BE2C (cell line): ENCODE measurements at regions not wholly inside any gene's neighbourhood (a gene's known extent, or its start where the extent isn't known, plus 50 kb on each side); places are given as distances from the start of the nearest gene placed in this dataset.
A peak's percentile ranks its signal among the peaks of the same experiment; 100 is the strongest.
"Not testable (repeated sequence)": the region's sequence is repeated elsewhere in the genome, so short reads cannot be mapped to it uniquely, and the experiment has no call there.

Experiments
- DNase-seq: peaks from one replicate; pipeline ENCODE4 v3.0.0-alpha.2; 2020
- H3K27me3 ChIP-seq: fragments of 250-450 bp; sonication (Bioruptor Pico); 2 replicates; pipeline ENCODE4 v1.5.1; 2020; ENCODE audit warnings: mild to moderate bottlenecking
- H3K36me3 ChIP-seq: fragments of 250-450 bp; sonication (Bioruptor Pico); 2 replicates; pipeline ENCODE4 v1.5.1; 2020; ENCODE audit warnings: mild to moderate bottlenecking
- H3K4me1 ChIP-seq: fragments of 250-450 bp; sonication (Bioruptor Pico); 2 replicates; pipeline ENCODE4 v1.5.1; 2020
- H3K4me3 ChIP-seq: 2 replicates; pipeline ENCODE4 v1.5.1; 2011; ENCODE audit warnings: low read depth, low read length
- H3K9me3 ChIP-seq: fragments of 250-450 bp; sonication (Bioruptor Pico); 2 replicates; pipeline ENCODE4 v1.5.1; 2020
- CTCF ChIP-seq: IDR thresholded peaks from 2 replicates; pipeline ENCODE4 v1.5.1; 2012; ENCODE audit warnings: mild to moderate bottlenecking, low read depth, low read length

DNA sequence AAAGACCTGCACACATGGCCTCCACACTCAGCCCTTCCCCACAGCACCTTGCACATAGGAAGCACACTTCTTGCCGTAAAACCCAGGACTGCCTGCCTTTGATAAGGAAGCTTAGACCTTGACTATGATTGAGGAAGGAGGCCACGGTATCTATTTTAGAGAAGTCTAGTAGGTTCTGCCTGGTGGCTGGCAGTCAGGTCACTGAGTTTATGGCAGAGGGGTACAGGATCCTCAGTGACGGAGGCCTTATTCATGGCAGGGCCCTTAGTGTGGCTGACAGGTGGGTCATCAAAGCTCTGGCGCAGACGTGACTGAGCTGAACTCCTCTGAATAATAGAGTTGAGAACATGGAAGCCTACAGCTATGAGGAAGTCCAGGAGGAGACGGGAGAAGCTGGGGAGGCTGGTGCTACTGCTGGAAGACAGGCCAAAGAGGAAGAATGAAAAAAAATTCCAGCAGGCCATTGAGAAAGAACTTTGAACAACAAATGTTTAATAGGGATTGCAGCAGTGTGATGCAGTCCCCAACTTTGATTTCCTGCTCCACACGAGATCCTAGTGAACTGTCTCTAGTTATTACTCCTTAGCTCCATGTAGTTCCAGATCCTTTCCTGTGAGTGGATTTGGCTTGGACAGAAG, 142.8 kb downstream of the BCL2L11 start:
- H3K36me3 ChIP-seq, H3K27me3 ChIP-seq, H3K4me3 ChIP-seq, DNase-seq, H3K4me1 ChIP-seq, H3K9me3 ChIP-seq: not testable (repeated sequence)

DNA sequence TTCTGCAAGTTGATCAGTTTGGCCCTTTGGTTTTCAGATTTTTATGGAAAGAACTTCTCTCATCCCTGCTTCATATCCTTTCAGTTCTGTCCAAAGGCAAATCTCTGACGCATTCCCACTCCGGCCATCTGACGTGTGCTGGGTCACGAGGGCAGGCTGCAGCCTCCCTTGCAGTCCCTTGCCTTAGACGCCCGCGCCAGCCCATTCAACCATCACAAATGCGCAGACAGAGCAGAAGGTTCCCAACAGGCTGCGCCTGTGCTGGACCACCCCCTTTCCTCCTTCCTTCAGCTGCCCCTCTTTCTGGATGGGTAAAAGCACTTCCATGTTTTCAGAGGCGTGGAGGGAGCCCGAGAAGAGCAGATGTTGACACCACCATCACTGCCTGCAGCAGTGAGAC, 144.2 kb downstream of the BCL2L11 start:
- not testable (repeated sequence) for H3K9me3 ChIP-seq, H3K36me3 ChIP-seq, H3K4me1 ChIP-seq, H3K27me3 ChIP-seq, H3K4me3 ChIP-seq, DNase-seq

DNA sequence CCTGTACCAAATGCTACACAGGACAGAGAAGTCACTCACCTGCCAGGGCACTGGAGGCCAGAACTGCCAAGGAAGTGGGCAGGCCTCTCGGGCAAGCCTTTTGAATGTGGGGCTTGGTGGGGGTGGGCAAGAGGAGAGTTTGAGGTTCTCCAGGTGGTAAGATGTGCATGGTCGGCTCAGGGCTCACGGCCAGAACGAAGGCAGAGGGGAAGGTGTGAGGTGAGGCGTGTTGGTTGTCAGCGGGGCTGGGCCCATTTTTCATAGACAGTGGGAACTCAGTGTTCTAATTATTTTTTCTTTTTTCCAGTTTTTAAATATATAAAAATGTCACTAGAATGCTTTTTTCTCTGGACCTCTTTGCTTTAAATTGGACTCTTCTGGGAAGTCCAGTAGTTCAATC, 145.8 kb downstream of the BCL2L11 start:
- not testable (repeated sequence) for H3K9me3 ChIP-seq, H3K36me3 ChIP-seq, H3K27me3 ChIP-seq, H3K4me1 ChIP-seq, H3K4me3 ChIP-seq, DNase-seq

DNA sequence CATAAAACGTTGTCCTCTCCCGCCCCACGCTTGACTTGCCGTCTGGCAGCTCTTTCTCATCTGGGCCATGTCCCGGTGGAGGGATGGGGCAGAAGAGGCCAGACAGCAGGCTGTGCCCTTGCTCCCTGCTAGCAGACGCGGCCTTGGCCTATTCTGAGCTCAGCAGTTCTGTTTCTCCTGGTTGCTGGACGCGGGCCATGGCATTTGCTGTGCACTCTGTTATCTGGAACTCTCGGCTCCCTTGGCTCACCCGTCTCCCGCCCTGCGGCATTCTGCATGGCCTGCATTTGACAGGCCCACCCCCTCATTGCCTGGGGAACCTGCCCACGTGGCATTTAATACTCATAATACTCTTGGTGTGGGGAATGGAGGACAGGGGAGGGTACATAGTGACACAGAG, 146.3 kb downstream of the BCL2L11 start:
- H3K4me3 ChIP-seq, H3K9me3 ChIP-seq, H3K4me1 ChIP-seq, H3K27me3 ChIP-seq, H3K36me3 ChIP-seq: not testable (repeated sequence)
- TF ChIP-seq CTCF: peak; percentile 15; the same call in 1 of the 2 replicates
- DNase-seq: peak; percentile 82

- not testable (repeated sequence) for H3K4me3 ChIP-seq, H3K9me3 ChIP-seq, DNase-seq, H3K27me3 ChIP-seq, H3K4me1 ChIP-seq, H3K36me3 ChIP-seq
Observed at GRCh38 chr2:111269761-111270323, 149.1 kb downstream of the BCL2L11 start.

- H3K9me3 ChIP-seq, H3K36me3 ChIP-seq, H3K4me3 ChIP-seq, H3K4me1 ChIP-seq, DNase-seq, H3K27me3 ChIP-seq: not testable (repeated sequence)
Observed at GRCh38 chr2:111270569-111270968, 149.9 kb downstream of the BCL2L11 start.

DNA sequence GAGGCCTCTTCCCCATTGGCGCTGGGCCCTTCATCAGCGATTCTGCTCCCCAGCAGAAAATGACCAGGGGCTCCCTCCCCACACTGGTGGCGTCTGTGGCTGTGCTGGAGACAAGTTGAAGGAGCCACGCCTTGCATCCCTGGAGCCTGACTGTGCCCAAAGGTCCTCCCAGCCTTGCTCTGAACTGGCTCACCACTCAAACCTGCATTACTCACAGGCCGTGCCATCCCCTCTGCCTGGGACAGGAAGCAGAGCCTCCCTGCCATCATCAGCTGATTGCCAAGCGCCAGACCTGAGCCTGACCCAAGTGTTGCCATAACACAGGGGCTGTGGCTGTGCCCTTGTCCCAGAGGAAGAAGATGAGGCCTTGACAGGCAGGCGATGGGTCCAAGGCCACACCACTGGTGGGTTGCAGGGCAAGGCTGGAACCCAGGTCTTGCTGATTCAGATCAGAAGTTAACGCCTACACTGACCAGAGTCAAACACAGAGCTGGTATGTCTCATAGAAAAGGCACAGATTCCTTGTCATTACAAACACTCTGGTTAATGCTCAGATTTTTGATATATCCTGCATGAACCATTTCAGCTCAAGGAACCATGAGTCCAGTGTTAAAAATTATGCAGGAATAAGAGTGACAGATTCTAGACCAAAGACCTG, 151.1 kb downstream of the BCL2L11 start:
- not testable (repeated sequence) for H3K4me3 ChIP-seq, H3K27me3 ChIP-seq, H3K9me3 ChIP-seq, H3K36me3 ChIP-seq, H3K4me1 ChIP-seq, DNase-seq

DNA sequence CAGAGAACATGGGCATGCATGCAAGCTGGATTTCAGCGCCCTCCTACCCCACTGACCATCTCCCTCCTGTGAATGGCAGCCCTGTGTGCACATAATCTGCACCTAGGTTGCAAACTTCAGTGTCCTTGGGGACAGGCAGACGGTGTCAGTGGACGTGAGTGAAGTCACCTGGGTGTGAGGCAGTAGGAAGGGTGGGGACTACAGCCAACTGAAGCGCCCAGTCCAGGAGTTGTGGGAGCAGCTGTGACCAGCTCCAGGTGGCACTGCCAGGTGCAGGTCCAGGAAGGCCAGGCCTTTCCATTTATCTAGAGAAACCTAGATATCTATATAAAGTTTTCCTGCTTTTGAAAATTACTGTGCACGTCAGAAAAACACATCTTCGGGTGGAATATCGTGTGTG, 152.3 kb downstream of the BCL2L11 start:
- not testable (repeated sequence) for H3K9me3 ChIP-seq, H3K4me1 ChIP-seq, H3K27me3 ChIP-seq, H3K4me3 ChIP-seq, H3K36me3 ChIP-seq, DNase-seq

DNA sequence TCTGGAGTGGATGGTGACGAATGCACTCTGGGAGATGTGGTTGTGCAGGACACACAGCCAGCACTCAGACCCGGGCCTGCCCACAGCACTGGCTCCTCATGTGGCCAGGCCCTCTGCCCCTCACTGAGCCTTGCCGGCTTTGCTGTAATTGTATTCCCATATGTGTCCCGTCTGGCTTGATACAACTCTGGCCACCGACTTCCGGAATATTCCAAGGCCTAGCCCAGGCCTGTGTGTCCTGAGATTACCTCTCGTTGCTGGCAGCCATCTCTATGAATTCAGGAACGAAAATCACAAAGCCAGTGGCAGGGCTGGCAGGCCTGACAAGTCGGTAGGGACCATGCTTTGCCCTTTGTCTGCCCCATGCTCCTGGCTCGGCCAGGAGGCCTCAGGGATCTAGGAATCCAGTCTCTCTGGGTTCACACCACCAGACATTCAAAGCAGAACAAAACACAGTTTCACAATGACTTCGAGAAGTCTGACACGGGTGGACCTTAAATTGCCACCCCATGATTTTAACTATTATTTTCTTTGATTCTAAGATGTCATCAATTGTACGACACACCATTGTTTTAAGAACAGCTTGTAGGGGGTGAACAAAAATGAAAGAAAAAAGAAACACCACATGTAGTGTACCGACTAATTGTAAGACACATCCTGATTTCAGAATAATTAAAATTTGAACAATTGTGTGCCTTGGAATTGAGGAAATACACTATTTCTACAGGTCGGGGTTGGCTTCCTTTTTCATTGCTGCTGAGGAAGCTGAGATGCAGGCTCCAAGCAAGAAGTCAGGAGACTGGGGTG, 154.5 kb downstream of the BCL2L11 start:
- DNase-seq, H3K4me1 ChIP-seq, H3K36me3 ChIP-seq, H3K27me3 ChIP-seq, H3K4me3 ChIP-seq, H3K9me3 ChIP-seq: not testable (repeated sequence)

DNA sequence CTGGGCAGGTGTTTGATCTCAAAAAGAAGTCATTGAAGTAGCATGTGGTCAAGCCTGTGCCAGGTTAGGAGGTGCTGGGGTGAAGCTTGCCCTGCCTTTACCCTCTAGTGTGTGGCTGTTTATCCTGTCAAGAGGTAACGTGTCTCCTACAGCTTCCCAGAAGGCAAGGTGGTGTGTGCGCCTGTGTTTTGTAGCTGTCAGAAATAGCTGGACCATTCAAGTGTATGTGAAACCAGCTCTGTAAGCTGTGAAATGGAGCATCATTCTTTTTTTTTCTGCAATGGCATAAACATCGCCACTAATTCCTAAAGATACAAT, 155.1 kb downstream of the BCL2L11 start:
- not testable (repeated sequence) for H3K9me3 ChIP-seq, H3K4me3 ChIP-seq, DNase-seq

GRCh38 chr2:111278133-111278532, 157.4 kb downstream of the BCL2L11 start:
- H3K9me3 ChIP-seq, H3K27me3 ChIP-seq, H3K4me1 ChIP-seq, DNase-seq, H3K36me3 ChIP-seq, H3K4me3 ChIP-seq: not testable (repeated sequence)

More for the DNA sequence above, 155.1 kb downstream of the BCL2L11 start:
- H3K36me3 ChIP-seq, H3K27me3 ChIP-seq, H3K4me1 ChIP-seq: not testable (repeated sequence)

GRCh38 chr2:111280709-111281286, 160.1 kb downstream of the BCL2L11 start:
- H3K4me1 ChIP-seq, H3K9me3 ChIP-seq, H3K27me3 ChIP-seq, DNase-seq, H3K4me3 ChIP-seq, H3K36me3 ChIP-seq: not testable (repeated sequence)

DNA sequence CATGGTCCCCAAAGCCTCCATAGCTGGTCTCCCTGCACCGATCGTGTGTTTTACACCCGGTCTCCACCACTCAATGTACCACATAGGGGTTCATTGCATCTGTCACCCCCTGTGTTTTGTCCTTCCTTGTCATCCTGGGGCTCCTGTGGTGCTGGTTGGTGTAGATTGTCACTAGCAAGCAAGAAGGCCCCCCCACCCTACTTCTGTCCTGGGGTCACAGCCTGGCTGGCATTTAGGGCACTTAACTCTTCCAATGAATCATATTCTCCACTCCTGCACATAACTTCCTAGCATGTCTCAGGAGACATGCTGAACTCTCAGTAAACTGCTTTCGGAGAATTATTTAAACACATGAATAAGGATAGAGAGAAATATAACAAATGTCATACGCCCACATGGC, 161.4 kb downstream of the BCL2L11 start:
- H3K4me3 ChIP-seq, H3K36me3 ChIP-seq, H3K4me1 ChIP-seq, H3K9me3 ChIP-seq, DNase-seq, H3K27me3 ChIP-seq: not testable (repeated sequence)

GRCh38 chr2:111287646-111288568, 167.2 kb downstream of the BCL2L11 start:
- H3K27me3 ChIP-seq, DNase-seq: not testable (repeated sequence)

More at GRCh38 chr2:111287646-111288568, 167.2 kb downstream of the BCL2L11 start:
- not testable (repeated sequence) for H3K4me3 ChIP-seq, H3K4me1 ChIP-seq, H3K9me3 ChIP-seq, H3K36me3 ChIP-seq
